Glomerular visceral epithelial cell (primary cell): ENCODE measurements at regions not wholly inside any gene's neighbourhood (a gene's known extent, or its start where the extent isn't known, plus 50 kb on each side); places are given as distances from the start of the nearest gene placed in this dataset.
A peak's percentile ranks its signal among the peaks of the same experiment; 100 is the strongest.

Experiments
- DNase-seq: peaks from one replicate; pipeline ENCODE4 v3.0.0-alpha.2; 2016; ENCODE audit errors: extremely low spot score

- no peak for DNase-seq
Measured at GRCh38 chrX:113059714-113060113, 219.1 kb upstream of the AMOT start.

- no peak for DNase-seq
Measured at GRCh38 chrX:113058634-113059033, 218.0 kb upstream of the AMOT start.

- no peak for DNase-seq
Measured at GRCh38 chrX:113048896-113049295, 208.3 kb upstream of the AMOT start.

DNA sequence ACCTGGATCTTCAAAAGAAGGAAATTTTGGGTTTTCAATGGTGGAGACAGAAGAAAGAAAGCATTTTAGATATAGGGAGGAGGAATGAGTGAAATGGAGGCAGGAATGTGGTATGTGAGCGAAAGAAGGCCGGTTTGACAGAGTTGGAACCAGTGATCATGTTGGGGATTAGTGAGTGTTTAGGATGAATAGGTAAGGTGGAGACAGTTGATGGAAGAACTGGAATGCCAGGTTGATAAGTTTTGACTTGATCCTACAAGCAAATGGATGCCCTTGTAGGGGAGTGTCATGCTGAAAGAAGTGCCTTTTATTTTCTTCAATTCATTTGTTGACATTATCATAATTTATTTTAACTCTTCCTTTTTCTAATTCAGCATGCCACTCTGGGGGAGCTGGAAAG lies 207.8 kb upstream of the AMOT start:
- DNase-seq = no peak

DNA sequence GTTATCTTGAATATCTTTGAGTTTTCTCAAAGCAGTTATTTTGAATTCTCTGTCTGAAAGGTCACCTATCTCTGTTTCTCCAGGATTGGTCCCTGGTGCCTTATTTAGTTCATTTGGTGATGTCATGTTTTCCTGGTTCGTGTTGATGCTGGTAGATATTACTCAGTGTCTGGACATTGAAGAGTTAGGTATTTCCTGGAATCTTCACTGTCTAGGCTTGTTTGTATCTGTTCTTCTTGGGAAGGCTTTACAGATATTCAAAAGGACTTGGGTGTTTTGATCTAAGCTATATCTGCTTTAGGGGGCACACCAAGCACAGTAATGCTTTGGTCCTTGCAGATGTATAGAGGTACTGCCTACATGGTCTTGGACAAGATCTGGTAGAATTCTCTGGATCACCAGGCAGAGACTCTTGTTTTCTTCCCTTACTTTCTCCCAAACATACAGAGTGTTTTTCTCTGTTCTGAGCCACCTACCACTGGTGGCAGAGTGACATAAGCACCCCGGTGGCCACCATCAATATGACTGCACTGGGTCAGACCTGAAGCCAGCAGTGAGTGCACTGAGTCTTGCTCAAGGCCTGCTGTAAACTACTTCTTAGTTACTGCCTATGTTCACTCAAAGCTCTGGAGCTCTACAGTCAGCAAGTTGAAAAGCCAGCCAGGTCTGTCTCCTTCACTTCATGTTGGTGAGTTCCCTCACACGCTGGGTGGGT lies 193.5 kb upstream of the AMOT start:
- no peak for DNase-seq

DNA sequence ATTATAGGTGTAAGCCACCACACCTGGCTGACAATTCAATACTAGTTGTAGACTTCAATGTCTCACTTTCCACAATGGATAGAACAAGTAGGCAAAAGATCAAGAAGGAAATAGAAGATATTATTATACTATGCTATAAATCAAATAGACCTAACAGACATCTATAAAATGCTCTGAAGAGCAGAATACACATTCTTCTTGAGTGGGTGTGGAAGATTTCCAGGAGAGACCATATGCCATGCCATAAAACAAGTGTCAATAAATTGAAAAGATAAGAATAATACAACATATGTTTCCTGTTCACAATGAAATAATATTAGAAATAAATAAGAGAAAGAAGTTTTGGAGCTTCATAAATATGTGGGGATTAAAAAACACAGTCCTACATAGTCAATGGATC lies 179.3 kb upstream of the AMOT start:
- DNase-seq = no peak

DNA sequence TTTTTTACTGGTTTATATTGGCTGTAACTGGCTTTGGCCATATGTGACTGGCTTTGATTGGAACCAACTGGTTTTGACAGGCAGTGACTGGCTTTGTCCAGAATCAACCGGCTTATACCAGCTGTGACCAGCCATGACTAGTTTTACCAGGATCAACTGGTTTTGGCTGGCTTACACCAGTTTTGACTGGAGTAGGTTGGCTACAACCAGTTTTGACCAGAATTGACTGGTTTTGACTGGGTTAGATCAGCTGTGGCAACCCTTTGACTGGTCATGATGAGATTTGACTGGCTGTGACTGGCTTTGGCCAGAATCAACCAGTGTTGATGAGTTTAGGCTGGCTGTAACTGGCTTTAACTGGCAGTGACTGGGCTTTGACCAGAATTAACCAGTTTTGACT lies 169.2 kb upstream of the AMOT start:
- no peak for DNase-seq

DNA sequence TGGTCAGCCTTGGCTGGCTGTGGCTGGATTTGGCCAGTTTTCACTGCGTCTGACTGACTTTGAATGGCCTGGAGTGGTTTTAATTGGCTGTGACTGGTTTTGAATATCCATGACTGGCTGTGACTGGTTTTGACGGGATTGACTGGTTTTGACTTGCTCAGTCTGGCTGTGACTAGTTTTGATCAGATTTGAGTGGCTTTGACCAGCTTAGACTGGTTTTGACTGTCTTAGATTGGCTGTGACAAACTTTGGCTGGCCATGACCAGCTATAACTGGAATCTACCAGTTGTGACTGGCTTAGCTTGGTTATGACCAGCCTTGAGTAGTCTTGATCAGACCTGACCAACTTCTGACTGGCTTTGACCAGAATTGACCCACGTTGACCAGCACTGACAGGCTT lies 168.4 kb upstream of the AMOT start:
- no peak for DNase-seq

GRCh38 chrX:113001836-113002235 lies 161.2 kb upstream of the AMOT start:
- DNase-seq = no peak

DNA sequence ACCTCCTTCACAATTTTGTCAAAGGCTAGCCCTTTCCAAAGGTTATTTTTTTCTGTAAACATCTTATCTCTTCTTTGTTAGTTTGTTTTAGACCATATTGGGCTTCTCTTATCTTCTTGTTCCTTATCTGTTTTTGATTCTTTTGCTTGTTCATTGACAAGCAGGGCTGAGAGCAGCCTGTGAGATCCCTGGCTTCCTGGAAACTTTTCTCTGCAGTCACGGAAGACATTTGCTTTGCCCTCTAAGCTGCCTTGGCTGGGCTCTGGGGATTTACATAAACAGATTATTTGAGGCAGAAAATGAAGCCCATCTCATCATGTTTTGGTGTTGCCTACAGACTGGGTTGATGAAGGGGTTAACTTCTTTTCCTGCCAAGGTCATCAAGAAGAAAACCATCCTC lies 157.4 kb upstream of the AMOT start:
- no peak for DNase-seq

- DNase-seq = no peak
Measured at GRCh38 chrX:112991801-112992200, 151.2 kb upstream of the AMOT start.

DNA sequence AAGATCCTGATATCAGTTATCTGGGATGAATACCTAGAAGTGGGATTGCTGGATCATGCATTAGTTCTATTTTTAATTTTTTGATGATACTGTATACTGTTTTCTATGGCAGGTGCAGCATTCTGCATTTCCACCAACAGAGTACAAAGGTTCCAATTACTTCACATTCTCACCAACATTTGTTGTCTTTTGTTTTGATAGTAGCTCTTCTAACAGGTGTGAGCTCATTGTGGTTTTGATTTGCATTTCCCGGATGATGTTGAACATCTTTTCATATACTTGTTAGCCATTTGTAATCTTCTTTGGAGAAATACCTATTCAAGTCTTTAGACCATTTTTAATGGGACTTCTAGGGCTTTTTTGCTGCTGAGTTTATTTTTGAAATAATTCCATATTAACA lies 139.2 kb upstream of the AMOT start:
- no peak for DNase-seq

GRCh38 chrX:112968351-112969133 lies 127.9 kb upstream of the AMOT start:
- DNase-seq = no peak

GRCh38 chrX:112967903-112968302 lies 127.3 kb upstream of the AMOT start:
- no peak for DNase-seq

DNA sequence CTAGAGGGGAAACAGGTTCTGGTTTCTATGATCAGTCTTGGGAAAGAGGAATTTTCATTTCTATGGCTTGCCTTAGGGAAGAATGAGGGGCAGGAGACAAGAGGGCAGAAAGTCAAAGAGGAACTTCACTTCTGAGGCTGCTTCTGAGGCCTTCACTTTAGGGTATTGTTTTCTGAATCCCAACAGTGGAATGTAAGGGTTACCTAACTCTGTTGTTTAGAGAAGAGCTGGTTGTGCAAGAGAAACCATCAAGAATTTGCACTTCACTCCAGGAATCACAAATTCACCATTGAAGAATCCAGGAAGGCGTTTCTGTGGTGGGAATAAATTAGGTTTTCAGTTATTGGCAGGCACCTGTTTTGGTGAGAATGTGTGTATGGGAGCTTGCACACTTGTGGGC lies 126.7 kb upstream of the AMOT start:
- DNase-seq = no peak

DNA sequence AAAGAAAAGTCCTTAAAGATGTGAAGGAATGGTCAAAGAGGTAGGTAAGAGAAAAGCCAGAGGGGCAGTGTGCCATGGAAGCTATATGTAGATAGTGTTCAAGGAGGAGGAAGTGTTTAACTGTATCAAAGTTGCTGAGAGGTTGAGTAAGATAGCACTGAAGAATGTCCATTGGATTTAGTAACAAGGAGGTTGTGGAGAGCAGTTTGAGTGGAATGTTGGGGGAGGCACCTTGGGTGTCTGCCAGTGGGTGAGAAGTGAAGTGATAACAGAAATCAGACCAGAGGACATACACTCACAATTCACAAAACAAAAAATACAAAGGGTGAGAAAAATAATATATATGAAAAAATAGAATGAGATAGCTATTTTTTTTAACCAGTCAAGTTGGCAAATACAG lies 121.3 kb upstream of the AMOT start:
- DNase-seq = no peak

DNA sequence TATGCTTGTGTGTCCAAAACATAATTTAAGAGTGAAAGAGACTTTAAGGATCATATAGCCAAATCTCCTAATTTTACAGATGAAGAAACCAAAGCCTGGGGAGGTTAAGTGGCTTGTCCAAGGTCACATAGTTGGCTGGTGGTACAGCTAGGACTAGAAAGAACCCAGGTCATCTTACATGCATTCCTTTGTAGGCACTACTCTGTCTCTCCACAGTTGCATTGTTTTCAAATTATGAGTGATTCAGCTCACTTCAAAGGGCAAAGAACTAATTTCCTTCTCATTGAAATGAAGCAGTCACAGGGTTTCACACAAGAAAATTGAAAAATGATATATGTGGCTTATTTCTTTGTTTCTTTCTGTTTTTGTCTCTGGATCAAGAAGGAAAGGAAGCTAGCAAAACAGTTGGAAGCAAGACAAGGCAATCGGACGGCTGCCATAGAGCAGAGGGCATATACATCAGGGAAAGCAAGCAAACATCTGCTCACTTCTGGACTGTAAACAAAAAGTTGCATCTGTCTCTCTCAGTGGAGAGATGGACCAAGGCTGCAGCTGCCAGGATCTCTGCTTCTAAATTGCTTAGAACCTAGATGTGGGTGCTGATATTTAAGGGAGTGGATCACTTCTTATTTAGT lies 107.5 kb upstream of the AMOT start:
- no peak for DNase-seq

DNA sequence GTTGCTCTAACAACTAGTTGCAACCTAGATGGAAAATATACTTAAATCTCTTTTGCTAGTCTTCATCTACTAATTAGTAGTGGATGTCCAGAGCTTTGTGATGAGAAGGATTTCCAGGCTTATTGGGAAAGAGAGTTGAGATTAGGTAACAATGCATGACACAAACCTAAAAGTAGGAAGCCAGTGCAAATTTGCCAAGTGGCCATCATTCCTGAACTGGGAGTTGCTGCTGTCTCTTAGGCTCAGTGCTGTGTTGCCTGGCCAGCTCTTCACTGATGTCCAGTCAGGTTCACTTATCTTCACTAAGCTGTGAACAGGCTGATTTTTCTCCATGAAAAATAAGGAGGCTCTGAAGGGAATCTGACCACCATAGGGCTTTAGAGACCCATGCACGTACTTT lies 105.6 kb upstream of the AMOT start:
- DNase-seq = no peak

DNA sequence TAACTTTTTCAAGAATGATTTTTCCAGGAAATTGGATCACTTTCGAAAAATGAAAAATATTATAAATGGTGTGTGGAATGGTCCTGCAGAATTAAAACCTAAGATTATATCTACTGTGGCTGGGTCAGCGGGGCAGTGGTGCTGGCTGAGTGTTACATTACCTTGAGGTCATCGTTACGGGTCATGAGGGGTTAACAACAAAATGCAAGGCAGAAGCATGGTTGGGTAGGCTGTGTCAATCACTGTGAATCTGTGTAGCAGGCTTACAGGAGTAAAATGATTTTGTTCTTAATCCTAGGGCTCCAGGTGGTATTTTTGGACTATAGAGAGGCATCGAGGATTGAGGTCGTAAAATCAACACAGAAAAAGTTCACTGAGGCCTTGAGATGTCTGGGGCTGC lies 105.2 kb upstream of the AMOT start:
- DNase-seq = no peak

GRCh38 chrX:112941209-112941837 lies 100.7 kb upstream of the AMOT start:
- DNase-seq = peak; percentile 0

GRCh38 chrX:112935029-112935428 lies 94.4 kb upstream of the AMOT start:
- DNase-seq = no peak

GRCh38 chrX:112931900-112932299 lies 91.3 kb upstream of the AMOT start:
- DNase-seq = no peak

- DNase-seq = no peak
Measured at GRCh38 chrX:112931478-112931877, 90.8 kb upstream of the AMOT start.
